Stimulated activated CD4-positive, alpha-beta T cell treated with anti-CD3 and anti-CD28 coated beads, Interleukin-1b, Interleukin-23, amount 100 ng/mL, for 24 hours (primary cell): ENCODE measurements at regions not wholly inside any gene's neighbourhood (a gene's known extent, or its start where the extent isn't known, plus 50 kb on each side); places are given as distances from the start of the nearest gene placed in this dataset.

ENCODE experiments used
- DNase-seq, 4 experiments: peaks; one replicate each; pipeline ENCODE4 v3.0.0-alpha.2; 2020; ENCODE audit warnings: low read depth in 4 of 4, low spot score in 1 of 4

GRCh38 chr11:25943777-25944661 lies 387.9 kb upstream of the ANO3 start:
- DNase-seq = no peak

GRCh38 chr11:25949918-25950317 lies 382.0 kb upstream of the ANO3 start:
- DNase-seq = no peak

- no peak for DNase-seq
Observed at GRCh38 chr11:25953006-25953405, 378.9 kb upstream of the ANO3 start.

- no peak for DNase-seq
Observed at GRCh38 chr11:25958045-25958444, 373.9 kb upstream of the ANO3 start.

GRCh38 chr11:25961539-25961938 lies 370.4 kb upstream of the ANO3 start:
- DNase-seq = no peak

- no peak for DNase-seq
Observed at GRCh38 chr11:25970726-25971508, 361.0 kb upstream of the ANO3 start.

- no peak for DNase-seq
Observed at GRCh38 chr11:25980091-25980490, 351.8 kb upstream of the ANO3 start.

- DNase-seq = no peak
Observed at GRCh38 chr11:25981998-25982397, 349.9 kb upstream of the ANO3 start.

GRCh38 chr11:25983280-25983679 lies 348.6 kb upstream of the ANO3 start:
- no peak for DNase-seq

- DNase-seq = no peak
Observed at GRCh38 chr11:25988178-25988577, 343.8 kb upstream of the ANO3 start.

- DNase-seq = no peak
Observed at GRCh38 chr11:25990406-25990805, 341.5 kb upstream of the ANO3 start.

GRCh38 chr11:25991476-25991875 lies 340.5 kb upstream of the ANO3 start:
- no peak for DNase-seq

- no peak for DNase-seq
Observed at GRCh38 chr11:25992294-25992693, 339.6 kb upstream of the ANO3 start.

- DNase-seq = no peak
Observed at GRCh38 chr11:25993016-25993415, 338.9 kb upstream of the ANO3 start.

GRCh38 chr11:26011474-26011873 lies 320.5 kb upstream of the ANO3 start:
- DNase-seq = no peak

GRCh38 chr11:26014456-26015115 lies 317.3 kb upstream of the ANO3 start:
- no peak for DNase-seq

- DNase-seq = no peak
Observed at GRCh38 chr11:26017322-26017860, 314.5 kb upstream of the ANO3 start.

GRCh38 chr11:26017903-26018302 lies 314.0 kb upstream of the ANO3 start:
- DNase-seq = no peak

- DNase-seq = no peak
Observed at GRCh38 chr11:26018336-26018735, 313.6 kb upstream of the ANO3 start.

- no peak for DNase-seq
Observed at GRCh38 chr11:26019386-26019785, 312.5 kb upstream of the ANO3 start.

GRCh38 chr11:26021017-26021416 lies 310.9 kb upstream of the ANO3 start:
- no peak for DNase-seq

- no peak for DNase-seq
Observed at GRCh38 chr11:26023057-26023456, 308.9 kb upstream of the ANO3 start.
